Stimulated activated naive B cell treated with anti-CD40 and anti-IgM and Interleukin-4, amounts not matched to agents 10 μg/mL and 1 μg/mL and 100 μg/mL, for 72 hours (primary cell): ENCODE measurements at regions not wholly inside any gene's neighbourhood (a gene's known extent, or its start where the extent isn't known, plus 50 kb on each side); places are given as distances from the start of the nearest gene placed in this dataset.

Experiments used
- ATAC-seq, 2 donors: fragments of 150-1000 bp; cut with Tn5 transposase; replicated peaks; 2 replicates each; pipeline ENCODE4 v1.10.0; 2021; ENCODE audit warnings: moderate library complexity in 1 of 2
- DNase-seq: peaks from one replicate; pipeline ENCODE4 v3.0.0; 2021
- H3K27ac Mint-ChIP-seq: one replicate; pipeline ENCODE4 v1.8.0; 2022; ENCODE audit warnings: mild to moderate bottlenecking, mixed read lengths
- H3K27me3 Mint-ChIP-seq, 2 donors: one replicate each; pipeline ENCODE4 v1.8.0; 2022; ENCODE audit warnings: mixed read lengths in 2 of 2
- H3K36me3 Mint-ChIP-seq, 2 donors: one replicate each; pipeline ENCODE4 v1.8.0; 2022; ENCODE audit warnings: mixed read lengths in 2 of 2, mild to moderate bottlenecking in 1 of 2
- H3K4me1 Mint-ChIP-seq, 2 donors: one replicate each; pipeline ENCODE4 v1.8.0; 2022; ENCODE audit warnings: mixed read lengths in 2 of 2, mild to moderate bottlenecking in 1 of 2
- H3K4me3 Mint-ChIP-seq, 2 donors: one replicate each; pipeline ENCODE4 v1.8.0; 2022; ENCODE audit warnings: mild to moderate bottlenecking in 2 of 2, mixed read lengths in 2 of 2, moderate library complexity in 1 of 2
- H3K9me3 Mint-ChIP-seq, 2 donors: one replicate each; pipeline ENCODE4 v1.8.0; 2022; ENCODE audit warnings: mixed read lengths in 2 of 2, mild to moderate bottlenecking in 1 of 2

- Mint-ChIP-seq H3K4me3 (no peak overlapping the region), H3K27ac (no peak overlapping the region), H3K4me1 (no peaks in the 10 kb centered on the region), H3K27me3 (peaks cover 14 to 22% of the 10 kb centered on the region in 2 donors), H3K9me3 (no peaks in the 10 kb centered on the region), H3K36me3 (no peaks in the 10 kb centered on the region)
- DNase-seq, result no peak
- ATAC-seq, result no peak
These were observed 371.6 kb upstream of the OBI1 start for GRCh38 chr13:79030513-79030912.

- no peak overlapping the region for H3K4me3 Mint-ChIP-seq
- H3K27ac Mint-ChIP-seq, result no peak overlapping the region
- DNase-seq, result no peak
- no peak for ATAC-seq
- H3K4me1 Mint-ChIP-seq, result no peaks in the 10 kb centered on the region
- H3K9me3 Mint-ChIP-seq, result peaks cover 22 to 34% of the 10 kb centered on the region in 2 donors
- H3K36me3 Mint-ChIP-seq, result peaks cover 0 to 2% of the 10 kb centered on the region in 2 donors
- H3K27me3 Mint-ChIP-seq, result peaks cover 14 to 15% of the 10 kb centered on the region in 2 donors
These were observed 359.2 kb upstream of the OBI1 start for GRCh38 chr13:79018166-79018565.

GRCh38 chr13:79011179-79011578 lies 352.2 kb upstream of the OBI1 start:
- Mint-ChIP-seq H3K27ac (no peak overlapping the region), H3K4me3 (no peak overlapping the region), H3K27me3 (peaks cover 21 to 29% of the 10 kb centered on the region in 2 donors), H3K4me1 (no peaks in the 10 kb centered on the region), H3K9me3 (peaks cover 13 to 19% of the 10 kb centered on the region in 2 donors), H3K36me3 (no peaks in the 10 kb centered on the region)
- DNase-seq (no peak), ATAC-seq (no peak)

DNA sequence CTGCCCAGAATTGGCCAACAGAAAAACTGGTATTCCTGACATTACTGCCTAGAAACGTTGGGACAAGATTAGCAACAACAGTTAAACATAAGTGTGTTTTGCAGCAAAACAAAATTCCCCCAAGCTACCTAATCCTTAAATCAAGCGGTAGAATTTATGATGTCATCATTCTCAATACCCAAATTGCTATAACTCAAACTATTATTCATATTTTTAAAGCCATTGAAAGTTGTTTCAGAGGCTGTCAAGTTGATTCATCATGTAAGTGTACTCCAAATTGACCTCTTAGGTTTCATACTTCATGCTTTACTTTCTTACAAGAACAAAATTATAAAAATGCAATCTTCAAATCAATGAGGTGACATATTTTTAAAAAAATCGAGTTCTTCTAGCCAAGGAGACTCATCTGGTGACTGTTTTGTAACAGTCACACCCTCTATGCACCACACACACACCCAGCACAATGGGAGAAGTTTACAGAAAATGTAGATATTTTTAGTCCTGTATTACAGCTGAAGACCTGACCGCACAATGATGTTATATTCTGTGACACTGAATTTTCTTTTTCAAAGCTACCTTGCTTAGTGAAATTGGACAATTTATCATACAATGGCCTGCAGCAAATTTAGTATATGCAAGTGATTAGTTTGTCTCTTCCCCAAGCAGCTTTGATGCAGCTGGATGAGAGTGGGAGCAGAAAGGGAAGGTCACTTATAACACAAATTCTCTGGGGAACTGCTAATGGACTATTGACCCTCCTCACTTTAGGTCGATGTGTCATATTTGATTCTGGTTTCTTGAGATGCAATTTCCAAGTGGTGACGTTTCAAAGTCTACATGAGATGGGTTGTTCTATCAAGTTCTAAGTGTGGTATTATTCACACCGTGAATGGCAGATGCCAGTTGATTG lies 345.3 kb upstream of the OBI1 start:
- peaks cover 0 to 6% of the 10 kb centered on the region in 2 donors for H3K27me3 Mint-ChIP-seq
- ATAC-seq (no peak), DNase-seq (no peak)
- H3K4me3 Mint-ChIP-seq, result no peak overlapping the region
- no peaks in the 10 kb centered on the region for H3K36me3 Mint-ChIP-seq
- no peak overlapping the region for H3K27ac Mint-ChIP-seq
- H3K4me1 Mint-ChIP-seq, result no peaks in the 10 kb centered on the region
- no peaks in the 10 kb centered on the region for H3K9me3 Mint-ChIP-seq

- Mint-ChIP-seq H3K4me3 (no peak overlapping the region), H3K36me3 (no peaks in the 10 kb centered on the region), H3K4me1 (peaks cover 0 to 4% of the 10 kb centered on the region in 2 donors), H3K27me3 (peaks cover 3 to 18% of the 10 kb centered on the region in 2 donors), H3K27ac (no peak overlapping the region), H3K9me3 (no peaks in the 10 kb centered on the region)
- no peak for ATAC-seq
- DNase-seq, result no peak
These were observed 340.5 kb upstream of the OBI1 start for GRCh38 chr13:78999494-78999893.

GRCh38 chr13:78998630-78999315 lies 339.8 kb upstream of the OBI1 start:
- Mint-ChIP-seq H3K36me3 (no peaks in the 10 kb centered on the region), H3K27ac (no peak overlapping the region), H3K9me3 (no peaks in the 10 kb centered on the region), H3K4me1 (peaks cover 0 to 4% of the 10 kb centered on the region in 2 donors), H3K4me3 (no peak overlapping the region), H3K27me3 (peaks cover 3 to 18% of the 10 kb centered on the region in 2 donors)
- no peak for ATAC-seq
- no peak for DNase-seq

DNA sequence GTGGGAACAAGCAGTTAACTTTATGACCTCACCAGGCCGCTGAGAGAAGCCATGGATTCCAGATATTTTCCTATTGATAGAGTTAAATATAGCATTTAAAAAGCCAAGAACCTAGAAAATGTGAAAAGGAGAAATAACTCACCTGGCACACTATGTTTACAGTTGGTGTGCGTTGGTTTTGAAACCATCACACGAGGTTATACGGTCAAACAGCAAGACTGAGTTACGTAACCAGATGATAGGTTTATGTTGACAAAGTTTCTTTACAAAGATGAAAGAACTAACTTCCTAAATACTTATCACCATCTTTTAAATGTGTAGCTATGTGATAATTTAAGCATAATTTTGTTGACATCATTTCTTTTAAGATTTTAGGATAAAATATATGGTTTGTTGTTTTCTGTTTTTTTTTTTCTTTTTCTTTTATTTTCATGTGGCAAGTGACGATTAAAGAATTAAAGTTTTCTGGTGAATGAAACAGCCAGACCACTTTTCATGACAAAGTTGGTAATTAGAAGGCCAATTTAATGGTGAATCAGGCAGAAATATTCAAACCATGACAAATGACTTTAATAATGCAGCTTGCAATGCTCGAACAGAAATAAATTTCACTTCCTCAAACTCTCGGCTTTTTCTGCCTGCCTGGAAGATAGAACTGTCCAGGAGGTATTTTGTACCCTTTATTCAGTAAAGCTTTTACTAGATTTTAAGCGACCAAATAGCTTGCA lies 339.1 kb upstream of the OBI1 start:
- Mint-ChIP-seq H3K27ac (no peak overlapping the region), H3K4me1 (peaks cover 0 to 4% of the 10 kb centered on the region in 2 donors), H3K4me3 (no peak overlapping the region), H3K9me3 (no peaks in the 10 kb centered on the region), H3K27me3 (peaks cover 3 to 18% of the 10 kb centered on the region in 2 donors), H3K36me3 (no peaks in the 10 kb centered on the region)
- DNase-seq (no peak), ATAC-seq (no peak)

DNA sequence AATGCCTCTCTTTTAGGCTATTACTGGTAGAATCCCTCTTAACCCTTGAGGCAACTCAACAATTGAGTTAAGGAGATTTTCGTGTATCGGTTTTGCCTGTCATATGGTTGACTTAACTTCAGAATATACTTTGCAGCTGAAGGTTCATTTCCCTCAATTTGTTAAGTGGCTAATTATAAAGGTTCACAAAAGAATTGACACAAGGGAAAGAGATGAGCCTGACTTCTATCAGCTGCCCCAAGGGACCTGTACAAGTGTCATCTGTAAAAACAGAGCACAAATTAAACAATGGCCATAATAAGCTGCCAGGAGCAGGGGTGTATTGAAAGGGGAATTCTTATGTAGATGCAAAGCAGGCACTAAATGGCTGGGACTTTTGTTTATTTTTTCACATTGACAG lies 334.8 kb upstream of the OBI1 start:
- H3K9me3 Mint-ChIP-seq, result no peaks in the 10 kb centered on the region
- no peak for DNase-seq
- H3K36me3 Mint-ChIP-seq, result no peaks in the 10 kb centered on the region
- no peak for ATAC-seq
- H3K4me3 Mint-ChIP-seq, result no peak overlapping the region
- H3K27me3 Mint-ChIP-seq, result peaks cover 3 to 23% of the 10 kb centered on the region in 2 donors
- H3K27ac Mint-ChIP-seq, result no peak overlapping the region
- peaks cover 0 to 4% of the 10 kb centered on the region in 2 donors for H3K4me1 Mint-ChIP-seq

DNA sequence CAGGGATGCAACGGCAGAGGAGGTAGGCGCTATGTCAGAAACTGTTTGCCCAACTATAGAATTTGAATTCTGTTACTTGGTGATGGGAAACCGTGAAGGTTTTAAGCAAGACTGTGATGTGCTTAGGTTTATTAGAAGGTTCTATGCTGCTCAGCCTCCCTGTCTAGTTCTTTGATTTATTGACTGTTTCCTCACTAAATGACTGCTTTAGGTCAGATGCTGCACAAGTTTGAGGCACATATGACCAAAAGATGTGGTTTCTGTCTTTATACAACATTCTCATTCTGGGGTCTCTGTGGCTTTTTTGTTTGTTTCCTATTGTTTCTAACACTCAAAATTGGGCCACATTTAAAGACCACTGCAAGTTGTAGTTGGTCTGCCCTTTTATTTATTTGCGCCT lies 323.0 kb upstream of the OBI1 start:
- DNase-seq (no peak), ATAC-seq (no peak)
- H3K27ac Mint-ChIP-seq, result no peak overlapping the region
- H3K9me3 Mint-ChIP-seq, result no peaks in the 10 kb centered on the region
- H3K36me3 Mint-ChIP-seq, result no peaks in the 10 kb centered on the region
- H3K4me3 Mint-ChIP-seq, result no peak overlapping the region
- H3K4me1 Mint-ChIP-seq, result no peaks in the 10 kb centered on the region
- H3K27me3 Mint-ChIP-seq, result peaks cover 3 to 11% of the 10 kb centered on the region in 2 donors

DNA sequence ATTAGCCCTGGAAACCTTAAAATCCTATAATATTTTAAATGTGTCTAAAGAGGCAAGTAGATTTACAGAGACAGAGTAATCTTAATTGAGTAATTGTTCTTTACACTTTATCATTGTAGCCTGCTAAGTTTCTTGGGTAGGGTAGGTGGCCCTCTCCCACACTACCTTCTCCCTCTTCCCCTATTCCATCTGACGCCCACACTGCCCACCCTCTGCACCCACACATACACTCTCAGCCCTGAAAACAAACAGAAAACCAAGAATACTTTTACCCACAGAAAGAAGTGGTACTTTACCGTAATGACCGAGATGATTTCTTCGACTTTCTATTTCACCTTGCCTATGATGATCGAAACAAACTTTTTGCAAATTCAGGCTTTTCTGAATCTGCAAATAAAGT lies 320.4 kb upstream of the OBI1 start:
- no peak overlapping the region for H3K27ac Mint-ChIP-seq
- H3K36me3 Mint-ChIP-seq, result no peaks in the 10 kb centered on the region
- H3K4me3 Mint-ChIP-seq, result no peak overlapping the region
- peaks cover 7 to 11% of the 10 kb centered on the region in 2 donors for H3K27me3 Mint-ChIP-seq
- H3K9me3 Mint-ChIP-seq, result no peaks in the 10 kb centered on the region
- no peaks in the 10 kb centered on the region for H3K4me1 Mint-ChIP-seq
- DNase-seq, result no peak
- ATAC-seq, result no peak

DNA sequence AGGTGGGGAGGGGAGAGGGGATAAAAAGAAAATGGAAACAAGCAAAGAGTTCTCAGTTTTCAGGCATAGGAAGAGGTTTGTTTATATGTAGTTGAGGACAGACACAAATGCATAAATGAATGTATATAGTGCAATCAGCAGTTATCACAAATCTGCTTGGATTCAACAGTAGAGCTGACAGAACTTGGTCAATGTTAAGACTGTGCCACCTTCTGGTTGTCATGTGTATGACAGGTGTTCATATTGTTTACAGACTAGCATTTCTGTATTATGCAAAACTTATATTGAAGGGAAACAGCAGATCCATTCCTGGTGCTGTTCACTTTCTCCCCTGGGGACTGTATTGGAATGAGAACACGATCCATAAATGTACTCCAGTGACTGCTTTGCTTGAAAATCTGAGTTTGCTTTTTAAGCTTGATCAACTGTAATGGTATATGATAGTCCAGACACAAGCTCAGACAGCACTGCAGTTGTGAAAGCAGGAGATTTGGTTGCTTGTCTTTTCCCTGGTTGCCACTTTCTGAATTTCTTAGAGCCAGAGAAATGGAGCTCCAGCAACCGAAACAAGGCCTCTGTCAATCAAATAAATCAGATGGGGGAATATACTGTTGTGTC lies 319.5 kb upstream of the OBI1 start:
- no peaks in the 10 kb centered on the region for H3K36me3 Mint-ChIP-seq
- no peak overlapping the region for H3K4me3 Mint-ChIP-seq
- DNase-seq, result peak; percentile 6
- no peaks in the 10 kb centered on the region for H3K9me3 Mint-ChIP-seq
- peaks cover 7 to 11% of the 10 kb centered on the region in 2 donors for H3K27me3 Mint-ChIP-seq
- H3K27ac Mint-ChIP-seq, result no peak overlapping the region
- peak; percentile 85 to 87 for ATAC-seq
- H3K4me1 Mint-ChIP-seq, result no peaks in the 10 kb centered on the region

DNA sequence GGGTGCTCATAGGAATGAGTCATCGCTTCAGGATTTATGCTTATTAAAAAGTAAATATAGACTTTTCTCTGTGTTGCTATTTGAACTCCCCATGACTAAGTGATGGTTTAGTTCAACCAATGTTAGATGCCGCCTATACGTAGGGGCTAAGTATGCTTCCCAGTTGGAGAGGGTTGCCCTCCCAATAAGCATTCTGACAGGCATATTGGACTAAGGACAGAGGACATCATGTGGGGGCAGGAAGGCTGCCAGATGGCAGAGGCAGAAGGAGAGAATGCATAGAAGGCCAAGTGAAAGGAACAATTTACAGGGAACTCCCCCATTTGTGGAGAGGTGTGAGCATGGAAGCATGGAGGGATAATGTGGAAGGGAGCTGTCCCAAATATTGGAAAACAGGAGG lies 318.4 kb upstream of the OBI1 start:
- no peaks in the 10 kb centered on the region for H3K36me3 Mint-ChIP-seq
- peaks cover 7 to 12% of the 10 kb centered on the region in 2 donors for H3K27me3 Mint-ChIP-seq
- no peak for DNase-seq
- no peak overlapping the region for H3K27ac Mint-ChIP-seq
- no peak for ATAC-seq
- no peaks in the 10 kb centered on the region for H3K9me3 Mint-ChIP-seq
- peaks cover 0 to under 1% of the 10 kb centered on the region in 2 donors for H3K4me1 Mint-ChIP-seq
- H3K4me3 Mint-ChIP-seq, result no peak overlapping the region

- no peak for DNase-seq
- H3K9me3 Mint-ChIP-seq, result no peaks in the 10 kb centered on the region
- peaks cover 7 to 15% of the 10 kb centered on the region in 2 donors for H3K27me3 Mint-ChIP-seq
- H3K4me3 Mint-ChIP-seq, result no peak overlapping the region
- H3K36me3 Mint-ChIP-seq, result no peaks in the 10 kb centered on the region
- no peak overlapping the region for H3K27ac Mint-ChIP-seq
- ATAC-seq, result no peak
- peaks cover 0 to 5% of the 10 kb centered on the region in 2 donors for H3K4me1 Mint-ChIP-seq
These were observed 317.7 kb upstream of the OBI1 start for GRCh38 chr13:78976696-78977095.

DNA sequence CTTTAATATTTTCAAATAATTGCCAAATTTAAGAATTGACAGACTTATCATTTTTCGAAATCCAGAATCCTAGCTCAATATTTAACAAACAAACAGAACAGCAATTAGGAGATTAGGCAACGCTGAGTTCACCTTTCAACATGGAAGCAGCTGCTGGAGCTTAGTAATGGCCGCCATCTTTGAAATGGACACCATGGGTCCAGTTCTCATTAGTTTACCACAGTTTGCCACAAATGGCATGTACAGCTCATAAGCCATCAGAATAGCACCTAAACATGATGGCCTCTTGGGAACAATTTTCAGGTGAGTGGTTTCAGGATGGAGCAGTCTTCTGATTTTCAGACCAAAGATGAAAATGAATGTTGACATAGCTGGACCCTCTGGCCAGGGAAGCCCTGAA lies 313.6 kb upstream of the OBI1 start:
- H3K4me1 Mint-ChIP-seq, result peaks cover 0 to 5% of the 10 kb centered on the region in 2 donors
- ATAC-seq, result no peak
- H3K9me3 Mint-ChIP-seq, result peaks cover 3 to 4% of the 10 kb centered on the region in 2 donors
- H3K27me3 Mint-ChIP-seq, result peaks cover 11 to 15% of the 10 kb centered on the region in 2 donors
- no peak overlapping the region for H3K4me3 Mint-ChIP-seq
- H3K27ac Mint-ChIP-seq, result no peak overlapping the region
- H3K36me3 Mint-ChIP-seq, result no peaks in the 10 kb centered on the region
- DNase-seq, result no peak
